ENCODE measurements at regions not wholly inside any gene's neighbourhood (a gene's known extent, or its start where the extent isn't known, plus 50 kb on each side); places are given as distances from the start of the nearest gene placed in this dataset.
"Not testable (repeated sequence)": the region's sequence is repeated elsewhere in the genome, so short reads cannot be mapped to it uniquely, and the experiment has no call there.

- ATAC-seq; H3K4me1 ChIP-seq; DNase-seq; H3K27me3 ChIP-seq; intact Hi-C loops (cut with DNase I); H3K4me3 ChIP-seq; H3K27ac ChIP-seq; H3K9me3 ChIP-seq: not testable (repeated sequence)
- 83 to 90% methylated on average over 12 of the region's 12 CpGs for WGBS, 2 donors
- H3K36me3 ChIP-seq, result peaks cover 0 to 50% (median 4%) of the 10 kb centered on the region in 9 donors
Observed at GRCh38 chr17:445839-446238, 93.2 kb upstream of the RPH3AL start, which contains the start of gene RFLNB. Gene RFLNB, minus strand, starts transcription at chr17:445939.

GRCh38 chr17:444879-445454 is 92.4 kb upstream of the RPH3AL start:
- H3K27me3 ChIP-seq, result no peaks in the 10 kb centered on the region
- 95% methylated on average over 7 of the region's 7 CpGs for WGBS, 2 donors
- H3K9me3 ChIP-seq, result no peaks in the 10 kb centered on the region
- intact Hi-C loops (cut with DNase I), result no loop called here
- peaks cover 0 to 9% (median 0%) of the 10 kb centered on the region in 9 donors for H3K4me1 ChIP-seq
- DNase-seq (no peak), ATAC-seq (no peak)
- H3K36me3 ChIP-seq, result peaks cover 0 to 54% (median 4%) of the 10 kb centered on the region in 9 donors
- H3K4me3 ChIP-seq, result no peak overlapping the region
- no peak for TF ChIP-seq CTCF (IDR thresholded peaks at IDR 0.05)
- no peak overlapping the region for H3K27ac ChIP-seq

DNA sequence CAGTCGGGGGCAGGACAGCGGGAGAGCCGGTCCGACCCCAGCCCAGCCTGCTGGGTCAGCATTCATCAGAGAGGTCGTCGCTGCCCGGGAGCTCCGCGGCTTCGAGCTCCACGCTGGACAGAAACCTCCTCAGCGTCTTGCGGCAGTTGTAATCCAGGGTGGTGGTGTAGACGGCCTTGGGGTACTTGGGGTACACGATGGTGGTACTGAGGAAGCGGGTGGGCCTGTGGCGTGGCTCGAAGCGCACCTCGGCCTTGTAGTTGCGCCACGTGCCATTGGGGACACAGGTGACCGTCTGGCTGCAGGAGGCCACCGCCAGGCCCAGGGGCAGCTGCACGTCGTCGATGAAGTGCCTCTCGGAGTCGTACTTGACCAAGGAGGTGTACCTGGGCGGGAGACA is 90.5 kb upstream of the RPH3AL start:
- Histone ChIP-seq H3K27me3 (no peaks in the 10 kb centered on the region), H3K9me3 (no peaks in the 10 kb centered on the region), H3K4me1 (peaks cover 0 to 9% (median 0%) of the 10 kb centered on the region in 9 donors), H3K4me3 (no peak overlapping the region), H3K27ac (no peak overlapping the region), H3K36me3 (peaks cover 0 to 55% (median 4%) of the 10 kb centered on the region in 9 donors)
- WGBS, 2 donors, result 97 to 98% methylated on average over 30 of the region's 30 CpGs
- DNase-seq (no peak), ATAC-seq (no peak)
- intact Hi-C loops (cut with DNase I), result no loop called here
- TF ChIP-seq CTCF (IDR thresholded peaks at IDR 0.05), result no peak

DNA sequence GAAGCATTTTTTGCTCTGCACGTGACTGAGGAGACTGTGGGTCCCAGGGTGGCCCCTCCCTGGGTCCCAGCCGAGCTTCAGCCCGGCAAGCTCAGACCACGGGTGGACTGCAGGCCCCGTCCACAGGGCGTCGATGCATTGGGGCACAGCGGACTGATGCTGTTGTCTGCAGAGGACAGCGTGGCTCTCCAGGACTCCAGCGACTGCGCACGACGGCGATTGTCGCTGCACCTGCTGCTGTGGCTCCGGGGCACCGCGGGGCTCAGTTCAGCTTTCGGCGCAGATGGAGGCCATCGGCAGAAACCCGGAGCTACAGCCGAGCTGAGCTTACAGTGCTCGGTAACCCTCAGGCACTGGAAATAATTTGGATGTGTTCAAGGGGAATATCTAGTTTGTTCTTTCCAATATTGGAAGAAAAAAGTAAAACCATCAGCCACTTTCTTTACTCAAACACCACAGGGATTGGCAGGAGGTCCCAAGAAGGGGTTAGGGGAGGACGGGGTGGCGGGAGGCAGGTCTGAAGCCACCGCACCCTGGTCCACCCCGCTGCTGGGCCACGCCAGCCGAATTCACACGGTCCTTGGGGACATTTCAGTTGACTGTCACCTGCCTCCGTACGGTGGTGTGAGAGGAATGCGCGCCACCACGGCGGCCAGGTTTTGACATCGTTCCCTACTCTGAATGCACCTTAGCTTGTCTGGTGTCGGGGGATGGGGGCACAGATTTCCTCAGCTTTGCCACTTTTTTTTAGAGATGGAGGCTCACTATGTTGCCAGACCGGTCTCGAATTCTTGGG is 88.7 kb upstream of the RPH3AL start:
- Histone ChIP-seq H3K9me3 (peaks cover 0 to 5% (median 0%) of the 10 kb centered on the region in 11 donors), H3K27me3 (no peaks in the 10 kb centered on the region), H3K36me3 (peaks cover 0 to 55% (median 4%) of the 10 kb centered on the region in 9 donors), H3K4me3 (no peak overlapping the region), H3K27ac (no peak overlapping the region), H3K4me1 (peaks cover 0 to 6% (median 0%) of the 10 kb centered on the region in 9 donors)
- 94 to 96% methylated on average over 41 of the region's 41 CpGs for WGBS, 2 donors
- DNase-seq, result no peak
- no peak for ATAC-seq
- TF ChIP-seq CTCF (IDR thresholded peaks at IDR 0.05), result no peak
- intact Hi-C loops (cut with DNase I), result no loop called here

DNA sequence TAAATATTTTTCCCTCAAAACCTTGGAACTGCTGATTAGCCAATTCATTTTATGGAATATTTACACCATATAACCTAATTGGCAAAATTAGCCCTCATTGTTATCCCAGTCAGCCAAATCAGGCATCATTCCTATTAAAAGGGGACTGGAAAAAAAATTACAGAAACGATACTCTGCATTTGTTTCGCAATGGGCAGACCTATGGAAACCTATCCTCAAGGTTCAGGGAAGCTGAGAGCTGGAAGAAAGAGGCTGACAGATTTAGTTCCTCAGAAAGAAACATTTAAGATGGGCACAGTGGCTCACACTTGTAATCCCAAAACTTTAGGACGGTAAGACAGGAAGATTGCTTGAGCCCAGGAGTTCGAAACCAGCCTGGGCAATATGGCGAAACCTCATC is 85.6 kb upstream of the RPH3AL start:
- no peaks in the 10 kb centered on the region for H3K27me3 ChIP-seq
- H3K27ac ChIP-seq, result no peak overlapping the region
- DNase-seq, result no peak
- WGBS, 2 donors, result 81 to 95% methylated on average over 5 of the region's 5 CpGs
- no peak for TF ChIP-seq CTCF (IDR thresholded peaks at IDR 0.05)
- no peak overlapping the region for H3K4me3 ChIP-seq
- H3K9me3 ChIP-seq, result peaks cover 0 to 13% (median 0%) of the 10 kb centered on the region in 11 donors
- peaks cover 0 to 34% (median 4%) of the 10 kb centered on the region in 9 donors for H3K36me3 ChIP-seq
- no peaks in the 10 kb centered on the region for H3K4me1 ChIP-seq
- intact Hi-C loops (cut with DNase I), result no loop called here
- ATAC-seq, result no peak
